HG03565 (cell line): ENCODE measurements at regions not wholly inside any gene's neighbourhood (a gene's known extent, or its start where the extent isn't known, plus 50 kb on each side); places are given as distances from the start of the nearest gene placed in this dataset.

Experiments used
- ATAC-seq: cut with Tn5 transposase; IDR thresholded peaks from one replicate; pipeline ENCODE4 v1.9.1; 2021; ENCODE audit warnings: mild to moderate bottlenecking, moderate library complexity; ENCODE audit not compliant: unreplicated experiment

DNA sequence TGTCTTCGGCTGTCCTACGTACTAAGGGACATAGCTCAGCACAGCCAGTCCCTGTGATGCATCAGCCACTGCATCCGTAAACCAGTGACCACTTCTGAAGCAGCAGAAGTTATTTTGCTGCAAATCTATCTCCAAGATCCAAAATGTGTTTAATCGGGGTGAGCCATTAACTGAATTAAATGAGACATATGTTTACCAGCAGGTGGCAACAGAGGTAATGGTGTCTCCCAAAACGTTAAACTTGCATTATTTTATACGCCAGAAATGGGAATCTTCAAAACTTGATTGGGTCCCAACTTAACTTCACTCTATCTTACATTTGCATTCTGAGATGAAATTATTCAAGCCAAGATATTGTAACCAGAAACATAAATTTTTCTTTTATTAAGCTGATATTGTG is 75.3 kb upstream of the BOC start:
- no peak for ATAC-seq

DNA sequence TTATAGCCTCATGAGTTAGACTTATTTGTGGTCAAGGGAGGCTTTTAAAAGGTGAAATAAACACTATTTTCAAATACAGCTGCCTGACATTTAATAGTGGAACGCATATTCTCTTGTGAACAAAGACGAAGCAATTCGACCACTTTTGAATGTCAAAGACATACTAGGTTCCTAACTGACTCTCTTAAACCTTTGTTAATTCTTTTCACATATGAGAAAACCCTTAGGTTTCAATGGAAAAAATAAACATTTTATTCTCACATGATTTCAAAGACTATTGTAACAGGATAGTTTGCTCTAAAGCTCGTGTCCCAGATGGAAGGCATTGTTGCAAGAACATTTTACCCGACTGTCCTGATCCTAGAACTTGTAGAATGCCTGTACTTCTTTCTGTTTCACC is 74.8 kb upstream of the BOC start:
- no peak for ATAC-seq

DNA sequence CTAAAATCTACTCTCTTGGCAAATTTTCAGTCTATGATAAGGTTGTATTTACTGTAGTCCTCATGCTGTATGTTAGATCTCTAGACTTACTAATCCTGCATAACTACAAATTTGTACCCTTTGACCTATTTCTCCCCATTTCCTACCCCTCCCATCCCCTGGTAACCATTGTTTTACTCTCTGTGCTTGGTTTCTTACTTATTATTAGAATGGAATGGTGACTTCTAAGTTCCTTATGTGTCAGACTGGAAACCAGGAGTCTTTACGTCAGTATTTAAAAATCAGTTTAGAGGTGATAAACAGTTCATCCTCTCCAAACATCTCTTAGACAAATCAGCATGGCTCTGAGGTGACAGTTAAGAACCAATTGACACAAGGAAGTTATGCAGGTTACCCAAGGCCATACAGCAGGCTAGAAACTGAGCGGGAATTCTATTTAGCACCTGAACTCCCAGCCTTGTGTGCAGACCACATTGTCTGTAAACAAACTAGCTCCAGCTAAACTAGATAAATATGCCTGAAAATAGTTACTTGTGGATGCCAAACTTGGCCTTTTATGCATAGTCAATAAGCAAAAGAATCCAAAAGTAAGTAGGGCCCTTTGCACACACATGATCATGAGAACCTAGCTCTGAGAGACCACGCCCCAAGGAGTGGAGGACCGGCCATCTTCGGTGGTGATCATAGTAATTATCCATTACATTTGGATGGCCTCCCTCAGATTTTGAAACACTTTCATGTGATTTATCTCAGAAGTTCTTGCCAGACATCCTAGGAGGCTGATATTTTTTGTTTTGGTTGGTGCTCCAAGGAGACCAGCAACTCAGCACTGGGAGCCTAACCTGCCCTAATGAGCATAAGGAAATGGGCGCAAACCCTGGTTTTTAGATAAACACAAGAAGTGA is 72.3 kb upstream of the BOC start:
- ATAC-seq, result no peak

DNA sequence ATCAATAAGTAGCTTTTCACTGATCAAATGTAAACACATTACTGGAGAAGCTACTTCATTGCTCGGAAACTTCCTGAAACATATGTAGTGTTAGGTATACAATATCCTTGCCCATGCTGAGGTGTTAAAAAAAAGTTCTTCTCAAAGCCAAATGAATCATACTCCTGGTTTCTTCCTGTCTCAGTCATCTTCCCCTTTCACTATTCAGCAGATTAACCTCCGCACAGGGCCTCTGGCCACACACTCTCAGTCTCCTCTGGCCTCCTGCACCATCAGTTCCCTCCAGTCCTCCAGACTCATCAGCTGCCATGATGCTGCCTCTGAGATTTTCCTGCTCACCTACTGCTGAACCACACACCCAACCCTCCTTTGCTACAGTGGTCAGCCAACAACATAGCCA is 70.5 kb upstream of the BOC start:
- ATAC-seq, result peak; percentile 38

DNA sequence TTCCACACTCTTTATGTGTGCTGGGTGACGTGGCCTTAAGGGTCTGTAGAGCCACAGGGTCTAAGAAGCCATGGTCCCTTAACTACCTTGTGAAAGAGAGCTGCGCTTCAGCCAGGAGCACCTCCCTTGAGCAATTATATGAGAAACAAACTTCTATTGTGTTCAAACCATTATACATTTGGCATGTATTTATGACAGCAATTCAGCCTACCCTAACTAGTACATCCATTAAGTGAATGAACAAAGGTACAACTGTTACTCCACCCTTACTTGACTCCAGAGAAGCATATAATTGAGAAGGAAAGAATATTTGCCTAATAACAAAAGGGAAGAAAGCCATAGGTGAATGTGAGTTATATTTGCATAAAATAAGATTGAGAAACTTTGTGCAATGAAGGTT is 69.8 kb upstream of the BOC start:
- ATAC-seq, result no peak

DNA sequence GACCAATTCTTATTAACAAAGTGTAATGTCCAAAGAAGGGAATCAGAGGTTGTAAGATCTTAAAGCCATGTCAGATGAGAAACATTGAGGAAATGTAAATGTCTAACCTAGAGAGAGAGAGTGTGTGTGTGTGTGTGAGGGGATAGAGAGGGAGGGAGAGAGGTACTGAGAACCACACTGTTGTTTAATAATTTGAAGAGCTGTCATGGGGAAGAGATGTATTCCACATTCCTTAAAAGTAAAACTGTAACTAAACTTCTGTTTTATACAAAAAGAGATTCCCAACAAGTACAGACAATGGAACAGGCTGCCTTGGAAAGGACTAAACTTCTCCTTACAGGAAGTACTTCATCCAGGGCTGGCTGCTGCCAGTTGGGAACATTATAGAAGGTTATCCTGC is 68.9 kb upstream of the BOC start:
- ATAC-seq, result no peak

DNA sequence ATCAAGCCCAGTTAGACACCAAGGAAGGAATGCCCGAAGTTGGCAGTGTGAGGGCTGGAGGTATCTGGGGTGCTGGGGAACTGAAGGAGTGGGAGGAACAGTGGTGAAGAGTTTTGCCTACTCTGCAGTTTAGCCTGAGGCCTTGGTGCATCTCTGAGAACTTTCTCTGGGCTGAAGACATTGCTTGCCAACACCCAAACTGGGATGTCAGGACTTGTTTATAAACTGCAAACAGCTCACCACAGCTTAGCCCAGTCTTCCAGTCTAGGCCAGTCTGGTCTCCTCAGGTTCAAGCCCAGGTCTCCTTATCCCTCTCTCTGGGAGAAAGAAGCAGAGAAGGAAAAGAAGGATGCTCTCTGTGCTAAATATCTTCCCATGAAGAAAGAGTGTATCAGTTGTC is 68.0 kb upstream of the BOC start:
- ATAC-seq, result no peak

DNA sequence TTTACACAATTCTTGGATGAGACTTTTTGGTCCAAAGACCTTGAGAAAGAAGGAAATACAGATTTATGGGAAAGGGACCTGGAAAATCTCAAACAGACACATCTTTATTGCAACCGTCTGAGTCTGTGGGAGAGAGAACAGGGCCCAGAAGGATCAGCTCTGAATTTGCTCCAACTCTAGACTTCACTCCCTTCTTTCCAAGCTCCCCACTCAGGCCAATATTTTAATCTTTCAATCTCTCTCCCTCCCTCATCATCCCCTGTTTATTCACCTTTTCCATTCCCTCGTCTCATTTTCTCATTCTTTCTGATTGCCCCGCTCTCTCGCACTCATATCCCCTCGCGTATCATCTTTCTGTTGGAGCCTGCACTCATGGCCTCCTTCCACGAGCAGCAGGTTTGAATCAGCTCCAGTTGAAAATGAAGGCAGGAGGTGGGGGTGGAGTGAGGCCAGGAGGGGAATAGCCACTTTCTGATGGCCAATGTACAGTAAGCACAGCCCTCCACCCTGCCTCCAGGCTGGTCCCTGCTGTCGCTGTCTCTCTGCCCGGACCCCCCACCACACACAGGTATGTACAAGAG is 63.6 kb upstream of the BOC start:
- ATAC-seq, result no peak

DNA sequence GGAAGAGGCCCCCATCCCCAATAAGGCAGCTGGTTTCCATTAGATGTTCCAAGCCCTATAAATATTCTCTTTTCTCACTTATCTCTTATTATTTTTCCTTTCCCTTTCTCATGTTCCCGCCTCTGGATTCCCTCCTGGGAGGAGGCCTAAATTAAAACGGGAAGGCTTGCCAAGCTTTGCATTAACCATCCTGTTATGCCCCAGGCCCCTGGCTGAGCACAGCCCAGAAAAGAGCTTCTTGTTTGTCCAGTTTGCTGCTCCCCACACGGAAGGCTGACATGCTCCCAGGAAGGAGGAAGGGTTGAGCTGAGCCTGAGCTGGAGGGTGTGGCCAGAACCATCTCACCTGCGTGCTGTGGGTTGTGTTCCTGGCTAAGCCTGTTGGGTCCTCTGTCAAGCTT is 63.1 kb upstream of the BOC start:
- no peak for ATAC-seq

DNA sequence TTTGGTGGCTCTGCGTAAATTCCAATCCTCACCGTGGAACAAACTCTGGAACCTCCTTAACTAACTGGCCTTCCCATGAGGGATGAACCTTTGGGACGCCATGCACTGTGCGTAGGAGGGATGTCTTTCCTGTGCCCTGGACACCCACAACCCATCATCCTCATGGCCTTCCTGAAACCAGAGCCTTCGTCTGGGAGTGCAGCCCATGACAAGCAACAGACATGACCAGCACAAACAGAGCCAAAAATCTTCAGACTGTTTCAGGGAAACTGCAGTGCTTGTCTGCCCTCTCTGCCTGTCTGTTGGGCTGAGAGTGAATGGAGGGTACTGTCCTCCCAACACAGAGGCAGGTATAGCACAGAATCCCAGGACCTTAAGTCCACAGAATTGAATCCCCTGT is 61.1 kb upstream of the BOC start:
- ATAC-seq, result no peak

DNA sequence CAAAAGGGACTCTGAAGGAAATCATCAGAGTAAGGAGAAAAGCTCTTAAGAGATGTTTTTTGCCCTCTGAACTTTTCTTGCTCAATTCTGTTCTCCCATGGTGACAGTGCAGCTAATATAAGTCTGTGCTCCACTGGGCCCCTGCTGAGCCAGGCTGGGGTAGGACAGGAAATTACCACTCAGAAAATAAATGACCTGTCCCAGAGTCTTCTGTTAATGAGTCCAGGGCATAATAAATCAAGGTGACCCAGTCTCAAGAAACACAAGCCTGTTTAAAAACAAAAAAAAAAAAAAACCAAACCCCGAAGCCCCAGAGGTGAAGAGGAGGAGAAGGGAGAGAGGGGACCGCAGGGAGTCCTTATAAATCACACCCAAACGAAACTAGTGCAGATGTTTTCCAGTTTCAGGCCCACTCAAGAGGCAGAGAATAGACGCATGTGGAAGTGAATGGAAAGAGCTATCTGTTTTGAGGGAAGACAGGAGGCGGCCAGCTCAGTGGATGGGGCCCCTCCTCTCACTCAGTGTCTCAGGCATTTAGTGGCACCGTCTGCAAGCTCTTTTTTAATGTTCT is 59.8 kb upstream of the BOC start:
- ATAC-seq, result no peak

DNA sequence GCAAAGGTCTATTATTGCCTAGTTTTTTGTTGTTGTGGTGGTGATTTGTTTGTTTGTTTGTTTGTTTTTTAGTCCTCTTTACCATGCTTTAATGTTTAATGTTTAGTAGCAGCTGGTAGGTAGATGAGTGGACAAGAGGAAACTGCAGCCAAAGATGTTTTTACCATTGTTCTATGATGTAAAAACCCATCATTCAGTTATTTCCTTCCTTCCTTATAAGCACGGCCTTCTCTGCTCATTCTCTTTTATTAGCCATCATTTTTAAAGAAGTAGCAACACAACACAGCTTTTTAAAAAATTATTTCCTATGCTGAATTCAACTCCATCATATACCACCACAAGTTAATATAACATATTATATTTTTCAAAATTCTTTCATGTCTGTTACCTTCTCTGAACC is 58.5 kb upstream of the BOC start:
- no peak for ATAC-seq

DNA sequence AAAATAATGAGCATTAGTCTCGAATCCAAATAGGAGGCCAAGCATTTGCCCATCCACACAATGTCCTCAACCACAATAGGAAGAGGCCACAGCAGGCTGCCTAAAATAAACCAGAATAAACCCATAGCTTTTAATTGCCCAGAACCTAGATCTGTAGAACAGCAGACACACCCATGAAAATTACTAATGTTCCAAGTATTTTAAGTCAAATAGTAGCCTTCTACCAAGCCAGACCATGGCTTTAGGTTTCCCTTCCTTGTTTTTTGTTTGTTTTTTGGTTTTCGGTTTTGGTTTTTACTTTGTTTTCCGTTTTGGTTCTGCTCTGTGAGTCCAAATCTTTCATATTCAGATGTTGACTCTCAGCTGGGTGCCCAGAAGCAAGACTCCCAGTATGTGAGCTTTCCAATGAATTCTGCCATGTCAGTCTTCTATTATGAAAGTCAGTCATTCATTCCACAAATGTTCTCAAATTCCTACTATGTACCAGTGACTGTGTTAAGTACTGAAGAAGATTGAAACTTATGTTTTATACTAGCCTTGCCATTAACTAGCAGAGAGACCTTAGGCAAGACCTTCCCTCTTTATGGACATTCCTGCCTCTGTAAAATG is 57.8 kb upstream of the BOC start:
- peak; percentile 68 for ATAC-seq

DNA sequence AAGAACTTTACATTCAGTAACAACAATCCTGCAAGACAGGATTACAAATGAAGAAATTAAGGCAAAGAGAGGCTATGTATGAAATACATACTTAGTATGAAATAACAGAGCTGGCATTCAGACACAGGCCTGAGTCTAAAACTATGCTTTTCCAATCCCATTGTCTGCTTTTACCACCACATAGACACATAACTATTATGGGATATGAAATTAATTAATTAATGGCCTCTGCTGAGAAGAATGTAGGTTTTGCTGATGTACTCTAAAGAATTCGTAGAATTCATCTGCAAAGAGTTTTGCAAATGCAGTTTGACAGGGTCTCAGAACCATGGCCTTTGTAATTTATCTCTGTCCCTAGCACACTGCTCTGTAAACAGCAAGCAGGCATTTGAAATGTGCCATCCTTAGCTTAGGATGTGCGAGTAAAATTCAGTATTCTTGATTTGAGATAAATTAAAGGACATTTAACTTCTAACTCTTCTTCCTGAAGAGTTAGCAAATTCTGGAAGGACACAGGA is 54.5 kb upstream of the BOC start:
- no peak for ATAC-seq

DNA sequence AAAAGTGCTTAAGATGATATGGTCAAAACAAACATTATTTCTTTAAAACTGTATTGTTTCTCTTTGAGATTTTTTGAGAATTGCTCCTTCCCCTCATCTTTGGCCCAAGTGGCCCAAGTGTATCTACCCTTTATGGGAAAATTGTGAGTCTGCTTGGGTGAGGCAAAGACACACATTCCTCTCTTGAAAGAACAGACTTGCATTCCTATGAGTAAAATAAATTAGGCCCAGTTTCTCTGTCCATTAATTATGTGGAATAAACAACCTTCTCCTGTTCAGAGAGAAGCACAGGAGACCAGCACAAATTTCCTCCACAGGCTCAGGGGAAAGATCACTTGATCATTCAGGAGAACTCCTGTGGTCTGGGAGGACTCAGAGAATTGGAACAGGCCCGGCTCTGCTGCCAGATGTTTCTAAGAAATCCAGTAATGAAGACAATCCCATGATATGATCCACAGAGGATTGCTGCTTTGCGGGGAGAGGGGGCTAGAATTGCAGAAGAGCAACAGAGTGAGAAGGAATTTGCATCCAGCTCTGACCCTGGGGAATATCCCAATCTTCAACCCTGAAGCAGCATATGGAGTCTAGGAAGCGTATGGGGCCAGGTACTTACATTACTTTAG is 53.8 kb upstream of the BOC start:
- no peak for ATAC-seq

DNA sequence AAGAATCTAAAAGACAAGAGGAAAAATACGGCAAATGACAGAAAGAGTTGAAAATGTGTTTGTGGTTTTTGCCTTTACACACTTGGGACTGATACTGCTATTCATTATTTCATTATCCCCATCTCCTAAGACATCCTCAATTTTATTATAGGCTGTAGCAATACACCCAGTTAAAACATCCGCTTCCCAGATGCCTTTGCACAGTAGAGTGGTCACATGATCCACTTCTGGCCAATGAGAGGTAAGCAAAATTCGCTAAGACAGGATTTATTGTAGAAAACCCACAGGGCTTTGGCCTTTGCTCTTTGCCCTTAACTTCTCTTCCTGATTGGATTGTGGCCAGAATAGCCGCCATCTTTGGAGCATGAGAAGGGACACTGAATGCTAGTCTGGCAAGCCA is 53.2 kb upstream of the BOC start:
- no peak for ATAC-seq
